GM12872 (cell line): ENCODE measurements at regions not wholly inside any gene's neighbourhood (a gene's known extent, or its start where the extent isn't known, plus 50 kb on each side); places are given as distances from the start of the nearest gene placed in this dataset.

Experiments
- TF ChIP-seq, protein P1 (sequence below): IDR thresholded peaks from 3 replicates; pipeline ENCODE4 v1.5.1; 2011; ENCODE audit warnings: low read depth, mild to moderate bottlenecking, low read length, moderate library complexity; ENCODE audit not compliant: insufficient read depth

DNA sequence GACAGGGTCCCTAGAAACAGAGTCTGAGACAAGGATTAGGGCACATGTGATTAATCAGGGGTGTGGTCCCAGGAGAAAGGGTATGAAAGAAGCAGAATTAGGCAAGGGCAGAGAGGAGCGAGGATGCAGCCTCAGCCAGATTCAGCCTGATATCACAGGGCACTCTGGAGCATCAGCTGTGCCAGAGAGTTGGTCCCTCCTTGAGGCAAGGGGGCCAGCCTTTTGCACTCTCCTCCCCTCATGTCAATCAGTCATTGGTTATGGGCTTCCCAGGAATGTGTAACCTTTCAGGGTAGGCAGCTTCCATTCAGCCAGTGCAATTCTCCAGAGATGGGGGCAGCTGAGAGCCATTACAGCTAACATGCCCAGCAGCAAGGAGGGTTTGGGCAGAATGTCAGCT lies 152.6 kb upstream of the LHX1 start:
- TF ChIP-seq, protein P1, sequence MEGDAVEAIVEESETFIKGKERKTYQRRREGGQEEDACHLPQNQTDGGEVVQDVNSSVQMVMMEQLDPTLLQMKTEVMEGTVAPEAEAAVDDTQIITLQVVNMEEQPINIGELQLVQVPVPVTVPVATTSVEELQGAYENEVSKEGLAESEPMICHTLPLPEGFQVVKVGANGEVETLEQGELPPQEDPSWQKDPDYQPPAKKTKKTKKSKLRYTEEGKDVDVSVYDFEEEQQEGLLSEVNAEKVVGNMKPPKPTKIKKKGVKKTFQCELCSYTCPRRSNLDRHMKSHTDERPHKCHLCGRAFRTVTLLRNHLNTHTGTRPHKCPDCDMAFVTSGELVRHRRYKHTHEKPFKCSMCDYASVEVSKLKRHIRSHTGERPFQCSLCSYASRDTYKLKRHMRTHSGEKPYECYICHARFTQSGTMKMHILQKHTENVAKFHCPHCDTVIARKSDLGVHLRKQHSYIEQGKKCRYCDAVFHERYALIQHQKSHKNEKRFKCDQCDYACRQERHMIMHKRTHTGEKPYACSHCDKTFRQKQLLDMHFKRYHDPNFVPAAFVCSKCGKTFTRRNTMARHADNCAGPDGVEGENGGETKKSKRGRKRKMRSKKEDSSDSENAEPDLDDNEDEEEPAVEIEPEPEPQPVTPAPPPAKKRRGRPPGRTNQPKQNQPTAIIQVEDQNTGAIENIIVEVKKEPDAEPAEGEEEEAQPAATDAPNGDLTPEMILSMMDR = no peak

DNA sequence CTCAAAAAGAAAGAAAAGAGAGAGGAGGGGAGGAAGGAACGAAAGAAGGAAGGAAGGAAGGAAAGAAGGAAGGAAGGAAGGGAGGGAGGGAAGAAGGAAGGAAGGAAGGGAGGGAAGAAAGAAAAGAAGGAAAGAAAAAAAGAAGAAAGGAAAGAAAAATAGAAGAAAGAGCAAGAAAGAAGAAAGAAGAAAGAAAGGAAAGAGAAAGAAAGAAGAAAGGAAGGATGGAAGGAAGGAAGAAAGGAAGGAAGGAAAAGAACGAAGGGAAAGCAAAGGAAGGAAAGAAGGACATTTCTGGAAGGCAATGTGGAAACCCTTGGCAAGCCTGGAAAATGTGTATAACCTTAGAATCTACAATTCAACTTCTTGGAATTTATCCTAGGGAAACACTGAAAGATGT lies 150.4 kb upstream of the LHX1 start:
- TF ChIP-seq, protein P1 = no peak

DNA sequence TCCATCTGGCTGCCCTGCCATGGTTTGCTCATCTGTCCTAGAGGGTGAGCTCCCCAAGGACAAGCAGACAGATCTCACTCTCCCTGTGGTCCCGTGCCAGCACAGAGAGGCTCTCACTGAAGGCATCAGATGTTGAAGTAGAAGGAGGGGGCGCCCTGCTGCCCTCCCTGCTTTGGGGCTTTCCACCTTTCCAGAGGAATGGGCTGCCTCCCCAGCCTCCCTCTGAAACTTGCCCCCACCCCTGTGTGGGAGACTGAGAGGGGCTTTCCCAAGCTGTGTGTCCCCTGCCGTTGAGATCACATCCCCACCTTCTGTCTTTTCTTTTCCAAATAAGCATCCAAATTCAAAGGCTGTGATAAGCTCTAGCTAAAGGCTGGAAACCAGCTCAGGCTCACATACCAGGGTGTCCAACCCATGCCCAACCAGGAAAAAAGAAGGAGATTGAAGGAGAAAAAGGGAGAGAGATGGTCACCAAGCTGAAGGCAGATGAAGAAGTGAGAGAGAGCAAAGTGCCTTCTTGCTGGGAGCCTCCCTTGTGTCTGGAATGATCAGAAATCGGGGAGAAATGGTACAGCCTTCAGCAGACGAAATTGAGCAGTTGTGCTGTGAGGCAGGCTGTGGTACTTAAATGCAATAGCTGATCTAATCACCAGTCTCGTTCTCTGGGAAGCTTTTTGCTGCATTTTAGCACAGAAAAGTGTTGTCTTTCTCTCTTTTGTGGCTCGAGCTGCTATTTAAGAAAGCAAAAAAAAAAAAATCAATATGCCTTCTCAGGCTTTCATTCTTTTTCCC lies 145.9 kb upstream of the LHX1 start:
- TF ChIP-seq, protein P1 = no peak

DNA sequence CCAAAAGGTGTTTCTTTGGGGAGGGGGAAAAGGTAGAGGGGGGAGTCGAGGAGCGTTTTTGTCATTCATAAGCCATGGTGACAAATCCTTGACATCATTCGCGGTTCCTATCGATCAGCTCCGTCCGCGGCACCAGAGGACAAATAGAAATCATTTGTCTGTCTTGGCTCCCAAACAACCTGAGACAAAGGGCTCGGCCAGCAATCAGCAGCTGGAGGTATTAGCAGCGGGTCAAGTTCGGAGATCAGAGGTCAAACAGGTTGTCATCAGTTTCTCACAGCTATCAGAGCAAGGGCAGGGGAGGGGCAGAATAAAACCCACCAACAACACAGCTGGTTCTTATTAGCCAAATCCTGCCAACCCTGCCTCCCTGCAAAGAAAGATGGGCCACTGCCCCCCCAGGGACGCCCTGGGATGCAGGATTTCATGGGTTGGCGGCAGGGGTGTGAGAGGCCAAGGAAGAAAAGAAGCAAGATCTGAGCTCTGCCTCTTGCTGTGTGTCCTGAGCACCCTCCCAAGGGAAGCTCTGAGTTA lies 145.3 kb upstream of the LHX1 start:
- TF ChIP-seq, protein P1 = no peak

DNA sequence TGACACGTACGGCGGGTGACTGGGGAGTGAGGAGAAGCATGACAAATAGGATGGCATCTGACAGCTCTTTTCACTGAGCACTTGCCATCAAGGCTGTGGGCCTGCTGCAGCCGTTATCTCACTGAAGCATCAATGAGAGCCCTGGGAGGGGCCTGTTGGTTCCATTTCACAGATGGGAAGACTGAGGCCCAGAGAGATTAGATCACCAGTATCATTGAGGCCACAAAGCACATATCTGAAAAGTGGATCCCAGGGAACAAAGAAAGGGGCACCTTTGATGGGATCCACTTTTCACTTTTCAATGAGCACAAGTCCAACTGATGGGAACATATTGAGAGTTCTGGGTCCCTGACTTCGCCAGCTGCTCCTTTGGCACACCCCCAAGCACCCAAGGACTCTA lies 144.4 kb upstream of the LHX1 start:
- TF ChIP-seq, protein P1 = no peak

DNA sequence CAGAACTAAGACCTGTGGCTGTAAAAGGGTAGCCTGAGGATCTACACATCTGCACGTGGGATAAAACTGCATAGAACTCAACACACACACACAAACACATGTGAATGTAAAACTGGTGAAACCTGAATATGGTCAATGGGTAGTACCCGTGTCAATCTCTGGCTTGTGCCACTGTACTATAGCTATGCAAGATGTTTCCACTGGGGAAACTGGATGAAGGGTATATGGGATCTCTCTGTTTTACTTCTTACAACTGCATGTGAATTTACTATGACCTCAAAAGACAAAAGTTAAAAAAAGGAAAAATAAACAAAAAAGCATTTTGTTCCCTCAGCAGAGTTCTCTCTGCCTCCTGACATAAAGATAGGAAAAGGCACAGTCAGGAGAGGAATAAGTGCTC lies 143.3 kb upstream of the LHX1 start:
- TF ChIP-seq, protein P1 = no peak

DNA sequence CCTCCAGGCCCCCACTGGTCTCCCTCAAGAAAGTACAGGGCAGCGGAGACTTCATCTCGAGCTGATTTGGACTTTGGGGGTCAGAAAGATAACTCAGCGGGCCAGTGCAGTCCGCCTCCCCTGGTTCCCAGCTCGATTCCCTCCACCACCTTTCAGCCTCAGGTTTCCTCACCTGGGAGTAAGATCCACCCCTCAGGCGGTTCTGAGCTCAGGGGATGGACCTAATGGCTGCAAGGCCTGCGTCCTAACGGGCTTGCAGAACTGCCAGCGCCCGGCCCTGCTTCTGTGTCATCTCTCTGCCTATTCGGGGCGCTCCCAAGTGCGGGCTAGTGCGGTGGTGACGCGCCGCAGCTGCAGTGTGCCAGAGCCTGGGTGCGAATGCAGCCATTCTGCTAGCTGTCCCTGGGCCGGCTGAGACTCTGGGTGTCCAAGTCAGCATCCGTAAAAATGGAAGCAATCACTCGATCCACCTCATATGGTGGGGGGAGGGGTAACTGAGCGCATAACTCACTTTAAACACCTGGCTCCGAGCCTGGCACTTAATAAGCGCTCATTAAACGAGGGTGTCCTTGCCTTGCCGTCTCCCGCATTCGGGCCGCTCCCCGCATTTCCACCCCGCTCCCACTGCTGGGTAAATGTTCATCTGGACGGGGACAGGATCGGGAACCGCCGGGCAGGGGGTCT lies 129.6 kb upstream of the LHX1 start:
- TF ChIP-seq, protein P1 = no peak
